ENCODE measurements at regions not wholly inside any gene's neighbourhood (a gene's known extent, or its start where the extent isn't known, plus 50 kb on each side); places are given as distances from the start of the nearest gene placed in this dataset.

DNA sequence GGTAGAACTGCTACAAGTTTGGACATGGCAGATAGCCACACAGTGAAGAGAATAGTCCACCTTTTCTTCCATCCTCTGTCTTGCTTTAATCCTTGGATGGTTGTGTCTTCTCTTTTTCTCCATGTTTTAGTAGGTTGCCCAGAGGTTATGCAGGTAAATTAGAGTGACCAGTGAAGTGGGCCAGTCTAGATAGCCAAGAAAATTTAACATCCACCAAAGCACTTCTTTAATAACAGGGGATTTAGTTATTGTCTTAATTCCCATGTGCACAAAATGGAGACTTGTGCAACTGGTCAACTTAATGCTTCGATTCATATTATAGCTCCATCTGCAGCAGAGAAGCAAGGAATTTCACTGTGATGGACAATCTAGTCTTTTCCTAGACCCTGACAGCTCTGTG is 58.8 kb upstream of the RCN1 start:
- no peaks in the 10 kb centered on the region for H3K36me3 ChIP-seq
- H3K27me3 ChIP-seq = no peaks in the 10 kb centered on the region
- H3K4me1 ChIP-seq (ENCODE audit: low read depth) = no peaks in the 10 kb centered on the region
- DNase-seq (ENCODE audit: low read depth in 1 of 2, low spot score in 1 of 2) = no peak
- H3K9me3 ChIP-seq (ENCODE audit: low read depth) = no peaks in the 10 kb centered on the region
- H3K4me3 ChIP-seq = no peak overlapping the region
- TF ChIP-seq, protein P1, sequence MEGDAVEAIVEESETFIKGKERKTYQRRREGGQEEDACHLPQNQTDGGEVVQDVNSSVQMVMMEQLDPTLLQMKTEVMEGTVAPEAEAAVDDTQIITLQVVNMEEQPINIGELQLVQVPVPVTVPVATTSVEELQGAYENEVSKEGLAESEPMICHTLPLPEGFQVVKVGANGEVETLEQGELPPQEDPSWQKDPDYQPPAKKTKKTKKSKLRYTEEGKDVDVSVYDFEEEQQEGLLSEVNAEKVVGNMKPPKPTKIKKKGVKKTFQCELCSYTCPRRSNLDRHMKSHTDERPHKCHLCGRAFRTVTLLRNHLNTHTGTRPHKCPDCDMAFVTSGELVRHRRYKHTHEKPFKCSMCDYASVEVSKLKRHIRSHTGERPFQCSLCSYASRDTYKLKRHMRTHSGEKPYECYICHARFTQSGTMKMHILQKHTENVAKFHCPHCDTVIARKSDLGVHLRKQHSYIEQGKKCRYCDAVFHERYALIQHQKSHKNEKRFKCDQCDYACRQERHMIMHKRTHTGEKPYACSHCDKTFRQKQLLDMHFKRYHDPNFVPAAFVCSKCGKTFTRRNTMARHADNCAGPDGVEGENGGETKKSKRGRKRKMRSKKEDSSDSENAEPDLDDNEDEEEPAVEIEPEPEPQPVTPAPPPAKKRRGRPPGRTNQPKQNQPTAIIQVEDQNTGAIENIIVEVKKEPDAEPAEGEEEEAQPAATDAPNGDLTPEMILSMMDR (IDR thresholded peaks at IDR 0.05; ENCODE audit: low read depth, low read length) = no peak
- no peak overlapping the region for H3K27ac ChIP-seq

GRCh38 chr11:32030875-32031503 is 59.9 kb upstream of the RCN1 start:
- no peak for DNase-seq (ENCODE audit: low read depth in 1 of 2, low spot score in 1 of 2)
- H3K27me3 ChIP-seq = no peaks in the 10 kb centered on the region
- no peak overlapping the region for H3K27ac ChIP-seq
- H3K36me3 ChIP-seq = no peaks in the 10 kb centered on the region
- H3K4me1 ChIP-seq (ENCODE audit: low read depth) = no peaks in the 10 kb centered on the region
- no peaks in the 10 kb centered on the region for H3K9me3 ChIP-seq (ENCODE audit: low read depth)
- no peak overlapping the region for H3K4me3 ChIP-seq
- TF ChIP-seq, protein P1 (IDR thresholded peaks at IDR 0.05; ENCODE audit: low read depth, low read length) = no peak

GRCh38 chr11:32029721-32030120 is 61.2 kb upstream of the RCN1 start:
- H3K4me1 ChIP-seq (ENCODE audit: low read depth) = no peaks in the 10 kb centered on the region
- no peak overlapping the region for H3K4me3 ChIP-seq
- peak in 1 of 2 donors; percentile 51 for DNase-seq (ENCODE audit: low read depth in 1 of 2, low spot score in 1 of 2)
- H3K27me3 ChIP-seq = no peaks in the 10 kb centered on the region
- TF ChIP-seq, protein P1 (IDR thresholded peaks at IDR 0.05; ENCODE audit: low read depth, low read length) = no peak
- H3K36me3 ChIP-seq = no peaks in the 10 kb centered on the region
- H3K27ac ChIP-seq = no peak overlapping the region
- no peaks in the 10 kb centered on the region for H3K9me3 ChIP-seq (ENCODE audit: low read depth)

DNA sequence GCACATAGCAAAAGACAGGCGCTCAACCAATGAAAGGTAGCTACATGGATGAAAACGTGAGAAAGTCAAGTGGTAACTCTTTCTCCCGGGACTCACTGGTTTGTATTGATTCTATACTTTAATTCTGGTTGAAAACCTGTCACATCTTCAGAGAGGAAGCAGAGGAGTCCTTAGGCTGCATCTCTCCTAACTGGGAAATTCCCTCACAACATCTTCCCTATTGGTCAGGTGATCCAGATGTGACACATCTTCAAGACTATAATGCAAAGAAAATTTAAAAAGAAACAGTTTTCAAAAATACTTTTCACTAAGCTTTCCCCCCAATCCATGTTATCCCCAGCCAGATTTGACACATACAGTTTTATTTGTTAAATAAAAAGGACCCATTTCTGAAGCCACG is 62.7 kb upstream of the RCN1 start:
- no peak overlapping the region for H3K4me3 ChIP-seq
- no peak for DNase-seq (ENCODE audit: low read depth in 1 of 2, low spot score in 1 of 2)
- no peaks in the 10 kb centered on the region for H3K9me3 ChIP-seq (ENCODE audit: low read depth)
- TF ChIP-seq, protein P1 (IDR thresholded peaks at IDR 0.05; ENCODE audit: low read depth, low read length) = no peak
- no peaks in the 10 kb centered on the region for H3K4me1 ChIP-seq (ENCODE audit: low read depth)
- H3K27me3 ChIP-seq = no peaks in the 10 kb centered on the region
- H3K27ac ChIP-seq = no peak overlapping the region
- no peaks in the 10 kb centered on the region for H3K36me3 ChIP-seq

DNA sequence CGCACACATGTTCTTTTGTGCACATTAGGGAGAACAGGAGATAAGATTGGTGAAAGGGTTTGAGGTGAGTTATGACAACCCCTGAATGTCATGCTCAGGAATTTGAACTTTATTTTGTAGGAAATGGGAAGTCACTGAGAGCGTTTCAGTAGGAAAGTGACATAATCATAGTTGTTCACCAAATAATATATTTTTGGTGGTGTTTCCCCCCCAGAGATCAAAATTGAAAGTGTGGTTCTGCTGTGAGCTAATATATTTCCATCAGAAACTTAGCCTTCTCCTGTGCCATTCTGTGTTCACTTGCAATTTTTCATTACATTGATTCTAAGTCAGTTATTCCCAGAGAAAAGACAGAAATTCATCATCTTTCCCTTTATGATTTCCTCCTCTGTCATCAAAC is 64.1 kb upstream of the RCN1 start:
- Histone ChIP-seq H3K9me3 (ENCODE audit: low read depth) (no peaks in the 10 kb centered on the region), H3K36me3 (no peaks in the 10 kb centered on the region), H3K27ac (no peak overlapping the region), H3K4me1 (ENCODE audit: low read depth) (no peaks in the 10 kb centered on the region), H3K27me3 (no peaks in the 10 kb centered on the region), H3K4me3 (no peak overlapping the region)
- TF ChIP-seq, protein P1 (IDR thresholded peaks at IDR 0.05; ENCODE audit: low read depth, low read length) = no peak
- DNase-seq (ENCODE audit: low read depth in 1 of 2, low spot score in 1 of 2) = no peak

All from cardiac muscle cell (in vitro differentiated cells and primary cell).